Rectal smooth muscle tissue (tissue), 1 donor: ENCODE measurements at regions not wholly inside any gene's neighbourhood (a gene's known extent, or its start where the extent isn't known, plus 50 kb on each side); places are given as distances from the start of the nearest gene placed in this dataset.
"Not testable (repeated sequence)": the region's sequence is repeated elsewhere in the genome, so short reads cannot be mapped to it uniquely, and the experiment has no call there.

Experiments
- H3K27ac ChIP-seq: one replicate; pipeline ENCODE4 v1.7.0; 2013; ENCODE audit warnings: low read depth, low read length, inconsistent platforms
- H3K27me3 ChIP-seq: one replicate; pipeline ENCODE4 v1.7.0; 2013; ENCODE audit warnings: low read length; ENCODE audit not compliant: control insufficient read depth, insufficient read depth
- H3K36me3 ChIP-seq: one replicate; pipeline ENCODE4 v1.7.0; 2013; ENCODE audit warnings: low read length; ENCODE audit not compliant: control insufficient read depth, insufficient read depth
- H3K4me1 ChIP-seq: one replicate; pipeline ENCODE4 v1.7.0; 2013; ENCODE audit warnings: low read length; ENCODE audit not compliant: control insufficient read depth, insufficient read depth
- H3K4me3 ChIP-seq: one replicate; pipeline ENCODE4 v1.7.0; 2013; ENCODE audit warnings: low read length
- H3K9ac ChIP-seq: one replicate; pipeline ENCODE4 v1.7.0; 2013; ENCODE audit warnings: low read length

DNA sequence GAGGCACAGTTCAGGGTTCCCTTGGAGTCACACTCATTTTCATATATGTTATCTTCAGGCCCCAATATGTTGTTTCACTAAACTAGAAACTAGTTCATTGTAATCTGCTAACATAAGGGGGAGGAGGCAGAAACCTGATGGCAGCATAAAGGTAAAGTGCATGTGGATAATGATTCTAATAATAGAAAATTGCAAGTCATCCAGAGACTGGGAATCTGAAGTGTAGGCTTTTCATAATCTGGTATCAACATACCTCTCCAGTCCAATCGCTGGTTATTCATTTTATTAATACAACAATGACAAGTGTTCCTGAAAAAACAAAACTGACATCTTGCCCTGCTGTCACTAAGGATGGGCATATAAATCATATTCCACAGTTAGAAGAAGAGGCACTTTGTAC lies 326.3 kb upstream of the ZNF804A start:
- Histone ChIP-seq H3K36me3 (no peaks in the 10 kb centered on the region), H3K27ac (no peak overlapping the region)

DNA sequence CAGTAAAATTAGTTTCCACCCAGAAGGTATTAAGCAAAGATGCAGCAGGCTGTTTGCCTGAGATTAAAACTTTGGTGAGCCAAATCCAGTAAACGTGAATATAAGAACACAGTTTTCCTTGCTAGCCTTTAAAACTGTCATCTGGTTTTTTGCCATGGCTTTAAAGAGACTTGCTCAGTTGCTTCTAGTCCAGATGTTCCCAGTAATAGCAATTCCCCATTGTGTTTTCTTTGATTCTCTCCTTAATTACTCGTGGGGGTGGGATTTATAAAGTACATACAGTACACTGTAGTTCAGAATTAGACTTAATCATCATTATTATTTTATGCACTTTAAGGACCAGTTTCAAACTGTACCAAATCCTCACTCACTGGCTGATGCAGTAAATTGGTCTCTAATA lies 303.5 kb upstream of the ZNF804A start:
- no peak overlapping the region for H3K27ac ChIP-seq
- H3K4me1 ChIP-seq = no peaks in the 10 kb centered on the region
- H3K9ac ChIP-seq = no peak overlapping the region
- H3K27me3 ChIP-seq = no peaks in the 10 kb centered on the region
- H3K4me3 ChIP-seq = no peak overlapping the region
- H3K36me3 ChIP-seq = no peaks in the 10 kb centered on the region

More for the DNA sequence above, 326.3 kb upstream of the ZNF804A start:
- Histone ChIP-seq H3K27me3 (no peaks in the 10 kb centered on the region), H3K9ac (no peak overlapping the region), H3K4me1 (no peaks in the 10 kb centered on the region), H3K4me3 (no peak overlapping the region)

DNA sequence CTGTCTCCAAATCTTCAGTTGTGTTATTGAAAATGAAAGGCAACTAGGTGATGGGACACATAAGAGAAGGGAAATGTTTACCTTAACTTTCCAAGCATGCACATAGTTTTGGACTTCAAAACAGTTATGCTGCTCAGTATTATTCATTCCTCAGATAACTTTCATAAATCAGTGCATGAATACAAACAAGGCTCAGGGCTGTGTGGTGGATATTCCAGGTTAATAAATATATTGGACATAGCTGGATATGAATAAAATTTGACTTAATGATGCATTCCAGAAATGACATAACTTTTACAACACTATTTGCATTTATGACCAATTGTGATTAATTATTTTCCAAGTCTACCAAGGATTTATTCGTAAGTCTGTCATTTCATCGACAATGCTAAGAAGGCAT lies 301.2 kb upstream of the ZNF804A start:
- no peaks in the 10 kb centered on the region for H3K4me1 ChIP-seq
- H3K27ac ChIP-seq = no peak overlapping the region
- H3K27me3 ChIP-seq = no peaks in the 10 kb centered on the region
- no peak overlapping the region for H3K4me3 ChIP-seq
- H3K9ac ChIP-seq = no peak overlapping the region
- H3K36me3 ChIP-seq = no peaks in the 10 kb centered on the region

GRCh38 chr2:184302506-184302905 lies 295.8 kb upstream of the ZNF804A start:
- Histone ChIP-seq H3K4me1 (no peaks in the 10 kb centered on the region), H3K36me3 (no peaks in the 10 kb centered on the region), H3K27me3 (no peaks in the 10 kb centered on the region), H3K9ac (no peak overlapping the region), H3K27ac (no peak overlapping the region), H3K4me3 (no peak overlapping the region)

DNA sequence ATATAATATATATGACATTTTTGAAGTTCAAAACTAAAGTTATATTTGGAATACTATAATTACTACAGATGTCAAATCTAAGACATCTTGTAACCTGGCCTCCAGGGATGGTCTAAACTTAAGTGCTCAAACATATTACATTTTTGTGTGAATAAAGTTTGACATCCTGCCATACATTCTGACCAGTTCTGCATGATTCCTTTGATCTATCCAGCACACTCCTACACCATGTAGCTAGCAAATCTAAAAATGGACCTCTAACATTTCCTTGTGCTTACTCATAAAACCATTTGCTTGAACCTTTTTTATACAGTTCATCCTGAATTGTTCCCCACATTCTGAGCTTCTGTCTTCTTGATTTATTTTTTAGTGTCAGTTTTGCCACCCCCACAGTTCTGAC lies 294.3 kb upstream of the ZNF804A start:
- Histone ChIP-seq H3K36me3 (no peaks in the 10 kb centered on the region), H3K27me3 (no peaks in the 10 kb centered on the region), H3K4me1 (no peaks in the 10 kb centered on the region), H3K9ac (no peak overlapping the region), H3K27ac (no peak overlapping the region), H3K4me3 (no peak overlapping the region)

GRCh38 chr2:184305105-184305504 lies 293.2 kb upstream of the ZNF804A start:
- Histone ChIP-seq H3K27me3 (no peaks in the 10 kb centered on the region), H3K36me3 (no peaks in the 10 kb centered on the region), H3K9ac (no peak overlapping the region), H3K27ac (no peak overlapping the region), H3K4me3 (no peak overlapping the region), H3K4me1 (no peaks in the 10 kb centered on the region)

DNA sequence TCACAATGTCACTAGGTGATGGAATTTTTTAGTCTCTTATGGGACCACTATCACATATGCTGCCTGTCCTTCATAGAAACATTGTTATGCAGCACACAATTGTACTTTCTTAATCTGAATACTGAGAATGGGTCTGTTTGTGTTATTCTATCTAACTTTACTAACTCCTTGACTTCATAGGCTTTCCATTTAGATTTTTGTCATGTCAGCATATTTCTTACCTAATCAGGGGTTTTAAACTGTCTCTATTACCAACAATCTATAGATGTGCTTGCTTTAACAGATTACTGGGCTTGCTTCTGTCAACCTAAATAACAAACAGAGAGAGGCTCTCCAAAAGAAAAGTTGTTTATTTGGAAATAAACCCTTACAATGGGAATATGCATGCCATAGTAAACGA lies 289.6 kb upstream of the ZNF804A start:
- no peaks in the 10 kb centered on the region for H3K4me1 ChIP-seq
- H3K9ac ChIP-seq = no peak overlapping the region
- H3K27ac ChIP-seq = no peak overlapping the region
- H3K27me3 ChIP-seq = no peaks in the 10 kb centered on the region
- H3K4me3 ChIP-seq = no peak overlapping the region
- H3K36me3 ChIP-seq = no peaks in the 10 kb centered on the region

- H3K9ac ChIP-seq = no peak overlapping the region
- H3K36me3 ChIP-seq = no peaks in the 10 kb centered on the region
- H3K4me3 ChIP-seq = no peak overlapping the region
- H3K4me1 ChIP-seq = no peaks in the 10 kb centered on the region
- H3K27ac ChIP-seq = no peak overlapping the region
- H3K27me3 ChIP-seq = no peaks in the 10 kb centered on the region
These were observed 285.4 kb upstream of the ZNF804A start for GRCh38 chr2:184312970-184313369.

DNA sequence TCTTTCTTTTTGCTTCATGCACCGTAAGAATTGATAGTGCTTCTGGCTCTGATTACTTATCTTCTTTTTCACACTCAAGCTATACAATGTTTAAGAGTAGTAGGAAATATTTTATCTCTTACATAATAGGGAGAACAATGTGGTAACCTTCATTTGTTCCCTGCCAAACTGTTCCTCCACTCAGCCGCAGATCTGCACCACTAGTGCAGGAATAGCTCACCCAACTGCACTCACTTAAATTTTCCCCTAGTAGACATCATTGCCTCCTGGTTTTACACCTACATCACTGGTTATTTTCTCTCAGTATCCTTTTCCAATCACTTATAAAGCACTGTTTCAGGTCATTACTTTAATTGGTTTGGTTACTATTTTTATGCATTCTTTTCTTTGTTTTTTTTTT lies 283.5 kb upstream of the ZNF804A start:
- H3K27ac ChIP-seq = no peak overlapping the region

DNA sequence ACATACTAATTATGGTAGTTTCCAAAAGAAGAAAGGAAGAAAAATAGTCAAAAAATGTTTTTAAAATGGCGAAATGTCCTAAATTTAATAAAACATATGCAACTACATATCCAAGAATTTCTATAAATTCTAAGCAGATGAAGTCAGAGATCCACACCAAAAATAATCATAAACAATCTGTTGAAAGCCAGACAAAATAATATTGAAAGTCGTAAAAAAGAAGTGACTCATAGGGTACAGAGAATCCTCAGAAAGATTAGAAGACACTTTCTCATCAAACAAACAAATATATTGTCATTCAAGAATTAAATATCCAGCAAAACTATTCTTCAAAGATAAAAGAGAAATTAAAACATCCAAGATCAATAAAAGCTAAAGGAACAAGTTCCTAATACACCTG lies 281.4 kb upstream of the ZNF804A start:
- no peaks in the 10 kb centered on the region for H3K27me3 ChIP-seq
- H3K4me3 ChIP-seq = no peak overlapping the region
- H3K36me3 ChIP-seq = no peaks in the 10 kb centered on the region
- no peak overlapping the region for H3K9ac ChIP-seq
- no peaks in the 10 kb centered on the region for H3K4me1 ChIP-seq
- H3K27ac ChIP-seq = no peak overlapping the region

More for the DNA sequence above, 283.5 kb upstream of the ZNF804A start:
- no peaks in the 10 kb centered on the region for H3K4me1 ChIP-seq
- no peak overlapping the region for H3K4me3 ChIP-seq
- no peaks in the 10 kb centered on the region for H3K27me3 ChIP-seq
- H3K9ac ChIP-seq = no peak overlapping the region
- H3K36me3 ChIP-seq = no peaks in the 10 kb centered on the region

- no peaks in the 10 kb centered on the region for H3K36me3 ChIP-seq
- no peak overlapping the region for H3K9ac ChIP-seq
- H3K27ac ChIP-seq = no peak overlapping the region
- H3K27me3 ChIP-seq = no peaks in the 10 kb centered on the region
- H3K4me3 ChIP-seq = no peak overlapping the region
- H3K4me1 ChIP-seq = no peaks in the 10 kb centered on the region
These were observed 275.7 kb upstream of the ZNF804A start for GRCh38 chr2:184322615-184323014.

DNA sequence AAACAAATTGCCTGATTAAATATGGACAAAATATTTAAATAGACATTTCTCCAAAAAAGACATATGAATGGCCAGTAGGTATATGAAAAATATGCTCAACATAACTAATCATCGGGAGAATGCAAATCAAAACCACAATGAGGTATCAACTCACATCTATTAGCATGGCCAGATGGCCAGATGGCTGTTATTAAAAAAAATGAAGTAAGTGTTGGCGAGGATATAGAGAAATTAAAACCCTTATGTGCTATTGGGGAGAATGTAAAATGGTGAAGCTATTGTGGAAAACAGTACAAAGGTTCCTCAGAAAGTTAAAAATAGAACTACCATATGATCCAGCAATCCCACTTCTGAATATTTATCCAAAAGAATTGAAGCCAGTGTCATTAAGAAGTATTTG lies 272.3 kb upstream of the ZNF804A start:
- Histone ChIP-seq H3K36me3 (no peaks in the 10 kb centered on the region), H3K27ac (no peak overlapping the region), H3K4me1 (no peaks in the 10 kb centered on the region), H3K9ac (no peak overlapping the region), H3K27me3 (no peaks in the 10 kb centered on the region), H3K4me3 (no peak overlapping the region)

DNA sequence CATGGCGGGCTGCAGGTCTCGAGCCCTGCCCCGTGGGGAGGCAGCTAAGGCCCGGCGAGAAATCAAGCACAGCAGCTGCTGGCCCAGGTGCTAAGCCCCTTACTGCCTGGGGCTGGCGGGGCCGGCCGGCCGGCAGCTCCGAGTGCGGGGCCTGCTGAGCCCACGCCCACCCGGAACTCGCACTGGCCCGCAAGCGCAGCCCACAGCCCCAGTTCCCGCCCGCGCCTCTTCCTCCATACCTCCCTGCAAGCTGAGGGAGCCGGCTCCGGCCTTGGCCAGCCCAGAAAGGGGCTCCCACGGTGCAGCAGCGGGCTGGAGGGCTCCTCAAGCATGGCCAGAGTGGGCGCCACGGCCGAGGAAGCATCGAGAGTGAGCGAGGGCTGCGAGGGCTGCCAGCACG lies 270.5 kb upstream of the ZNF804A start:
- not testable (repeated sequence) for H3K27me3 ChIP-seq, H3K4me1 ChIP-seq, H3K9ac ChIP-seq, H3K4me3 ChIP-seq, H3K27ac ChIP-seq, H3K36me3 ChIP-seq

- H3K36me3 ChIP-seq, H3K27ac ChIP-seq, H3K4me1 ChIP-seq, H3K9ac ChIP-seq, H3K4me3 ChIP-seq, H3K27me3 ChIP-seq: not testable (repeated sequence)
These were observed 267.8 kb upstream of the ZNF804A start for GRCh38 chr2:184330561-184330960.
